Keratinocyte (primary cell): ENCODE measurements at regions not wholly inside any gene's neighbourhood (a gene's known extent, or its start where the extent isn't known, plus 50 kb on each side); places are given as distances from the start of the nearest gene placed in this dataset.

ENCODE experiments used
- EZH2 ChIP-seq: IDR thresholded peaks from one replicate; pipeline ENCODE4 v1.6.1; 2012; ENCODE audit warnings: inconsistent platforms, mild to moderate bottlenecking, low read length, moderate library complexity
- TF ChIP-seq, protein P1 (sequence below), 3 experiments: IDR thresholded peaks in 1 of 3; conservative IDR thresholded peaks in 1 of 3; optimal IDR thresholded peaks in 1 of 3; 2 replicates in 2 of 3; 3 replicates in 1 of 3; pipeline versions ENCODE3 to v1.5.1; 2011; ENCODE audit warnings: low read length in 3 of 3, mild to moderate bottlenecking in 3 of 3, moderate library complexity in 2 of 3, control low read depth in 1 of 3, inconsistent platforms in 1 of 3; ENCODE audit not compliant: insufficient read depth in 2 of 3; ENCODE audit errors: extremely low read depth in 1 of 3

DNA sequence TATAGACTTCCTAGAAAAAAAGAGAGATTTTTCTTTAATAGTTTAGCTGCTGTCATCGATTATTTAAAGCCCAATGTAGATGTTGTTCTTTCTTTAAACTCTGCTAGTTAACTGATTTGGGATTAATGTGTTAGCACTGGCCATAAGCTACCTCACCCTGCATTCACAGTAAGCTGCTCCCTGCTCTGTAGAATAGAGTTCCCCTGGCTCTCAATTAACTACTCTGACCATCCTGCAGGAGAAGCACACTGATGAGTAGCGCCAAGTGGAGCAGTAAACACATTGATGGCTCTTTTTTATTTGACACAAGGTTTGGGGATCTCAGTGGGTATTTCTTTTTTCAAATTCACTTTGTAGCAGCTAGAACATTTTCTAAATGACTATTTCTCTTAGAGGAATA, 807.9 kb upstream of the ZNF608 start:
- TF ChIP-seq, protein P1, sequence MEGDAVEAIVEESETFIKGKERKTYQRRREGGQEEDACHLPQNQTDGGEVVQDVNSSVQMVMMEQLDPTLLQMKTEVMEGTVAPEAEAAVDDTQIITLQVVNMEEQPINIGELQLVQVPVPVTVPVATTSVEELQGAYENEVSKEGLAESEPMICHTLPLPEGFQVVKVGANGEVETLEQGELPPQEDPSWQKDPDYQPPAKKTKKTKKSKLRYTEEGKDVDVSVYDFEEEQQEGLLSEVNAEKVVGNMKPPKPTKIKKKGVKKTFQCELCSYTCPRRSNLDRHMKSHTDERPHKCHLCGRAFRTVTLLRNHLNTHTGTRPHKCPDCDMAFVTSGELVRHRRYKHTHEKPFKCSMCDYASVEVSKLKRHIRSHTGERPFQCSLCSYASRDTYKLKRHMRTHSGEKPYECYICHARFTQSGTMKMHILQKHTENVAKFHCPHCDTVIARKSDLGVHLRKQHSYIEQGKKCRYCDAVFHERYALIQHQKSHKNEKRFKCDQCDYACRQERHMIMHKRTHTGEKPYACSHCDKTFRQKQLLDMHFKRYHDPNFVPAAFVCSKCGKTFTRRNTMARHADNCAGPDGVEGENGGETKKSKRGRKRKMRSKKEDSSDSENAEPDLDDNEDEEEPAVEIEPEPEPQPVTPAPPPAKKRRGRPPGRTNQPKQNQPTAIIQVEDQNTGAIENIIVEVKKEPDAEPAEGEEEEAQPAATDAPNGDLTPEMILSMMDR (optimal IDR thresholded peaks at IDR 0.05 in 1 of 3, IDR thresholded peaks at IDR 0.05 in 1 of 3, conservative IDR thresholded peaks at IDR 0.05 in 1 of 3; ENCODE audit: extremely low read depth in 1 of 3, insufficient read depth in 2 of 3, low read length in 3 of 3) = no peak
- no peak for TF ChIP-seq EZH2
